ENCODE measurements at regions not wholly inside any gene's neighbourhood (a gene's known extent, or its start where the extent isn't known, plus 50 kb on each side); places are given as distances from the start of the nearest gene placed in this dataset.

- Histone ChIP-seq H3K18ac (ENCODE audit: low read length) (no peak overlapping the region), H3K79me1 (ENCODE audit: low read depth, low read length) (no peaks in the 10 kb centered on the region), H2BK15ac (ENCODE audit: low read length) (no peak overlapping the region), H2AK5ac (ENCODE audit: low read depth, low read length) (no peak overlapping the region), H2BK5ac (ENCODE audit: low read length) (no peak overlapping the region), H2AFZ (ENCODE audit: low read length) (no peak overlapping the region), H3K9me3 (replicated peaks in 1 of 2; ENCODE audit: control insufficient read depth in 2 of 2, insufficient read depth in 1 of 2, low read depth in 1 of 2, low read length in 2 of 2) (no peaks in the 10 kb centered on the region), H3K4ac (ENCODE audit: low read length) (no peak overlapping the region), H4K91ac (ENCODE audit: low read depth, low read length, poor library complexity) (no peak overlapping the region), H3K4me1 (ENCODE audit: control insufficient read depth in 2 of 2, insufficient read depth in 1 of 2, low read depth in 1 of 2, low read length in 2 of 2) (no peaks in the 10 kb centered on the region), H3K4me3 (ENCODE audit: low read length in 2 of 2) (no peak overlapping the region), H3K9ac (ENCODE audit: low read depth, low read length, poor library complexity) (no peak overlapping the region), H2BK120ac (ENCODE audit: low read depth, low read length) (no peak overlapping the region), H3K27me3 (ENCODE audit: control insufficient read depth in 3 of 3, insufficient read depth in 3 of 3, low read depth in 1 of 3, low read length in 3 of 3) (no peaks in the 10 kb centered on the region), H3K27ac (replicated peaks; ENCODE audit: low read length) (no peak overlapping the region), H3K4me2 (ENCODE audit: insufficient read depth, low read length, poor library complexity, severe bottlenecking) (no peak overlapping the region), H3K23ac (ENCODE audit: low read depth, low read length, poor library complexity) (no peak overlapping the region), H3K14ac (ENCODE audit: low read length) (no peak overlapping the region), H4K8ac (ENCODE audit: low read depth, low read length) (no peak overlapping the region), H2BK12ac (ENCODE audit: low read length) (no peak overlapping the region), H3K36me3 (replicated peaks in 1 of 2; ENCODE audit: control insufficient read depth in 2 of 2, insufficient read depth in 2 of 2, low read length in 2 of 2) (no peaks in the 10 kb centered on the region)
- no peak for DNase-seq (ENCODE audit: low spot score)
- no CpG with 5 or more reads among the region's 2 CpGs for WGBS, 2 donors (ENCODE audit: extremely low coverage in 2 of 2, insufficient read length in 2 of 2, insufficient replicate concordance in 1 of 2)
Observed at GRCh38 chr7:81210137-81211064, 291.6 kb upstream of the SEMA3C start.

DNA sequence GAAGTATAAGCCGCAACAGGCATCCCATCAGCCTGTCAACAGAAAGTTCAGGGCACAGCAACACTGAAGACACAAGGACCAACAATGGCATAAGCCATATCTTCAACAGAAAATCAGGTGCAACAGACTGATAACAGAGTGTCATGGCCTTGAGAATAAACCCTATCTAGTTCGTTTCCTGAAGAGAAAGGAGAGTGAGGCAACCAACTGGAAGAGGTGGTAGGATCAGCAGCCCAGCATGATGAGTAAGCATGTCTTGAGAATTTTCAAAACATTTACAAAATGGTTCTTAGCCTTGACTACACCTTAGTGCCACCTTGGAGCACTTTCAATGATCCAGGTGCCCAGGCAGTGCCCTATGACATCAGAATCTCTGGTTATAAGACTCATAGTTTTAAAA, 290.2 kb upstream of the SEMA3C start:
- no peak overlapping the region for H2BK120ac ChIP-seq (ENCODE audit: low read depth, low read length)
- H3K27ac ChIP-seq (replicated peaks; ENCODE audit: low read length): no peak overlapping the region
- H2AFZ ChIP-seq (ENCODE audit: low read length): no peak overlapping the region
- no peak overlapping the region for H3K14ac ChIP-seq (ENCODE audit: low read length)
- WGBS, 2 donors (ENCODE audit: extremely low coverage in 2 of 2, insufficient read length in 2 of 2, insufficient replicate concordance in 1 of 2): no CpG with 5 or more reads among the region's 2 CpGs
- DNase-seq (ENCODE audit: low spot score): no peak
- no peaks in the 10 kb centered on the region for H3K9me3 ChIP-seq (replicated peaks in 1 of 2; ENCODE audit: control insufficient read depth in 2 of 2, insufficient read depth in 1 of 2, low read depth in 1 of 2, low read length in 2 of 2)
- no peak overlapping the region for H4K91ac ChIP-seq (ENCODE audit: low read depth, low read length, poor library complexity)
- no peak overlapping the region for H2BK5ac ChIP-seq (ENCODE audit: low read length)
- H3K4me3 ChIP-seq (ENCODE audit: low read length in 2 of 2): no peak overlapping the region
- H3K79me1 ChIP-seq (ENCODE audit: low read depth, low read length): no peaks in the 10 kb centered on the region
- no peak overlapping the region for H2AK5ac ChIP-seq (ENCODE audit: low read depth, low read length)
- H2BK12ac ChIP-seq (ENCODE audit: low read length): no peak overlapping the region
- no peaks in the 10 kb centered on the region for H3K36me3 ChIP-seq (replicated peaks in 1 of 2; ENCODE audit: control insufficient read depth in 2 of 2, insufficient read depth in 2 of 2, low read length in 2 of 2)
- no peak overlapping the region for H3K4me2 ChIP-seq (ENCODE audit: insufficient read depth, low read length, poor library complexity, severe bottlenecking)
- no peak overlapping the region for H3K4ac ChIP-seq (ENCODE audit: low read length)
- H2BK15ac ChIP-seq (ENCODE audit: low read length): no peak overlapping the region
- no peak overlapping the region for H4K8ac ChIP-seq (ENCODE audit: low read depth, low read length)
- no peak overlapping the region for H3K9ac ChIP-seq (ENCODE audit: low read depth, low read length, poor library complexity)
- no peaks in the 10 kb centered on the region for H3K27me3 ChIP-seq (ENCODE audit: control insufficient read depth in 3 of 3, insufficient read depth in 3 of 3, low read depth in 1 of 3, low read length in 3 of 3)
- no peak overlapping the region for H3K18ac ChIP-seq (ENCODE audit: low read length)
- no peak overlapping the region for H3K23ac ChIP-seq (ENCODE audit: low read depth, low read length, poor library complexity)
- H3K4me1 ChIP-seq (ENCODE audit: control insufficient read depth in 2 of 2, insufficient read depth in 1 of 2, low read depth in 1 of 2, low read length in 2 of 2): no peaks in the 10 kb centered on the region

GRCh38 chr7:81207801-81208200, 288.9 kb upstream of the SEMA3C start:
- Histone ChIP-seq H3K36me3 (replicated peaks in 1 of 2; ENCODE audit: control insufficient read depth in 2 of 2, insufficient read depth in 2 of 2, low read length in 2 of 2) (no peaks in the 10 kb centered on the region), H2BK15ac (ENCODE audit: low read length) (no peak overlapping the region), H3K79me1 (ENCODE audit: low read depth, low read length) (no peaks in the 10 kb centered on the region), H3K4me2 (ENCODE audit: insufficient read depth, low read length, poor library complexity, severe bottlenecking) (no peak overlapping the region), H3K4ac (ENCODE audit: low read length) (no peak overlapping the region), H2AK5ac (ENCODE audit: low read depth, low read length) (no peak overlapping the region), H2AFZ (ENCODE audit: low read length) (peak overlapping the region; percentile 15), H3K9ac (ENCODE audit: low read depth, low read length, poor library complexity) (no peak overlapping the region), H4K8ac (ENCODE audit: low read depth, low read length) (no peak overlapping the region), H3K14ac (ENCODE audit: low read length) (no peak overlapping the region), H2BK5ac (ENCODE audit: low read length) (no peak overlapping the region), H3K27me3 (ENCODE audit: control insufficient read depth in 3 of 3, insufficient read depth in 3 of 3, low read depth in 1 of 3, low read length in 3 of 3) (no peaks in the 10 kb centered on the region), H2BK120ac (ENCODE audit: low read depth, low read length) (no peak overlapping the region), H2BK12ac (ENCODE audit: low read length) (no peak overlapping the region), H3K9me3 (replicated peaks in 1 of 2; ENCODE audit: control insufficient read depth in 2 of 2, insufficient read depth in 1 of 2, low read depth in 1 of 2, low read length in 2 of 2) (no peaks in the 10 kb centered on the region), H3K27ac (replicated peaks; ENCODE audit: low read length) (no peak overlapping the region), H3K18ac (ENCODE audit: low read length) (no peak overlapping the region), H3K23ac (ENCODE audit: low read depth, low read length, poor library complexity) (no peak overlapping the region), H3K4me1 (ENCODE audit: control insufficient read depth in 2 of 2, insufficient read depth in 1 of 2, low read depth in 1 of 2, low read length in 2 of 2) (no peaks in the 10 kb centered on the region), H4K91ac (ENCODE audit: low read depth, low read length, poor library complexity) (no peak overlapping the region), H3K4me3 (ENCODE audit: low read length in 2 of 2) (no peak overlapping the region)
- no peak for DNase-seq (ENCODE audit: low spot score)
- WGBS, 2 donors (ENCODE audit: extremely low coverage in 2 of 2, insufficient read length in 2 of 2, insufficient replicate concordance in 1 of 2): no CpG with 5 or more reads among the region's 5 CpGs

- no peaks in the 10 kb centered on the region for H3K27me3 ChIP-seq (ENCODE audit: control insufficient read depth in 3 of 3, insufficient read depth in 3 of 3, low read depth in 1 of 3, low read length in 3 of 3)
- WGBS, 2 donors (ENCODE audit: extremely low coverage in 2 of 2, insufficient read length in 2 of 2, insufficient replicate concordance in 1 of 2): no CpG with 5 or more reads among the region's 2 CpGs
- no peaks in the 10 kb centered on the region for H3K36me3 ChIP-seq (replicated peaks in 1 of 2; ENCODE audit: control insufficient read depth in 2 of 2, insufficient read depth in 2 of 2, low read length in 2 of 2)
Observed at GRCh38 chr7:81206667-81207360, 288.0 kb upstream of the SEMA3C start.

More at GRCh38 chr7:81206667-81207360, 288.0 kb upstream of the SEMA3C start:
- Histone ChIP-seq H3K9me3 (replicated peaks in 1 of 2; ENCODE audit: control insufficient read depth in 2 of 2, insufficient read depth in 1 of 2, low read depth in 1 of 2, low read length in 2 of 2) (no peaks in the 10 kb centered on the region), H2BK12ac (ENCODE audit: low read length) (no peak overlapping the region), H3K23ac (ENCODE audit: low read depth, low read length, poor library complexity) (no peak overlapping the region), H2BK15ac (ENCODE audit: low read length) (no peak overlapping the region), H3K27ac (replicated peaks; ENCODE audit: low read length) (no peak overlapping the region), H3K18ac (ENCODE audit: low read length) (no peak overlapping the region), H2BK120ac (ENCODE audit: low read depth, low read length) (no peak overlapping the region), H3K9ac (ENCODE audit: low read depth, low read length, poor library complexity) (no peak overlapping the region), H2AK5ac (ENCODE audit: low read depth, low read length) (no peak overlapping the region), H3K4me3 (ENCODE audit: low read length in 2 of 2) (no peak overlapping the region), H2BK5ac (ENCODE audit: low read length) (no peak overlapping the region), H3K4me1 (ENCODE audit: control insufficient read depth in 2 of 2, insufficient read depth in 1 of 2, low read depth in 1 of 2, low read length in 2 of 2) (no peaks in the 10 kb centered on the region), H2AFZ (ENCODE audit: low read length) (no peak overlapping the region), H3K4ac (ENCODE audit: low read length) (no peak overlapping the region), H4K8ac (ENCODE audit: low read depth, low read length) (no peak overlapping the region), H4K91ac (ENCODE audit: low read depth, low read length, poor library complexity) (no peak overlapping the region), H3K14ac (ENCODE audit: low read length) (no peak overlapping the region), H3K79me1 (ENCODE audit: low read depth, low read length) (no peaks in the 10 kb centered on the region), H3K4me2 (ENCODE audit: insufficient read depth, low read length, poor library complexity, severe bottlenecking) (no peak overlapping the region)
- DNase-seq (ENCODE audit: low spot score): no peak

Data from neuronal stem cell (in vitro differentiated cells).